ENCODE measurements at regions not wholly inside any gene's neighbourhood (a gene's known extent, or its start where the extent isn't known, plus 50 kb on each side); places are given as distances from the start of the nearest gene placed in this dataset.

GRCh38 chr14:86772075-86772474 lies 1220.9 kb downstream of the GALC start:
- Histone ChIP-seq H3K27me3 (ENCODE audit: control insufficient read depth in 1 of 2, insufficient read depth in 2 of 2, low read length in 2 of 2) (no peaks in the 10 kb centered on the region), H3K36me3 (ENCODE audit: insufficient read depth, low read length) (no peaks in the 10 kb centered on the region), H3K27ac (ENCODE audit: low read depth in 1 of 2, low read length in 2 of 2) (no peak overlapping the region), H3K9me3 (ENCODE audit: control insufficient read depth in 1 of 2, insufficient read depth in 1 of 2, low read length in 2 of 2) (peaks cover 0 to 7% of the 10 kb centered on the region in 2 experiments), H3K4me1 (ENCODE audit: insufficient read depth, low read length) (no peaks in the 10 kb centered on the region), H3K4me3 (ENCODE audit: low read length) (no peak overlapping the region)
- no peaks in the 10 kb centered on the region for H3K36me3 Mint-ChIP-seq (ENCODE audit: low read depth)
- TF ChIP-seq CTCF (IDR thresholded peaks at IDR 0.05), result no peak
- no peak for DNase-seq
- POLR2A ChIA-PET, result no interaction called here
- CTCF ChIA-PET, result no interaction called here
- intact Hi-C loops (cut with DNase I, micrococcal nuclease), result no loop called here
- H3K27ac Mint-ChIP-seq, result no peak overlapping the region
- H3K27me3 Mint-ChIP-seq, result no peaks in the 10 kb centered on the region
- no peaks in the 10 kb centered on the region for H3K4me1 Mint-ChIP-seq (ENCODE audit: low read depth)
- no peak for ATAC-seq (ENCODE audit: poor library complexity)
- peaks cover 2% of the 10 kb centered on the region for H3K9me3 Mint-ChIP-seq
- H3K4me3 Mint-ChIP-seq, result no peak overlapping the region

GRCh38 chr14:86770186-86770585 lies 1222.8 kb downstream of the GALC start:
- Mint-ChIP-seq H3K27ac (no peak overlapping the region), H3K4me3 (no peak overlapping the region), H3K27me3 (no peaks in the 10 kb centered on the region), H3K36me3 (ENCODE audit: low read depth) (no peaks in the 10 kb centered on the region), H3K4me1 (ENCODE audit: low read depth) (no peaks in the 10 kb centered on the region), H3K9me3 (peaks cover 7% of the 10 kb centered on the region)
- CTCF ChIA-PET, result no interaction called here
- H3K36me3 ChIP-seq (ENCODE audit: insufficient read depth, low read length), result no peaks in the 10 kb centered on the region
- no peaks in the 10 kb centered on the region for H3K27me3 ChIP-seq (ENCODE audit: control insufficient read depth in 1 of 2, insufficient read depth in 2 of 2, low read length in 2 of 2)
- no peaks in the 10 kb centered on the region for H3K4me1 ChIP-seq (ENCODE audit: insufficient read depth, low read length)
- no peak overlapping the region for H3K27ac ChIP-seq (ENCODE audit: low read depth in 1 of 2, low read length in 2 of 2)
- DNase-seq (no peak), ATAC-seq (ENCODE audit: poor library complexity) (no peak)
- H3K4me3 ChIP-seq (ENCODE audit: low read length), result no peak overlapping the region
- TF ChIP-seq CTCF (IDR thresholded peaks at IDR 0.05), result no peak
- H3K9me3 ChIP-seq (ENCODE audit: control insufficient read depth in 1 of 2, insufficient read depth in 1 of 2, low read length in 2 of 2), result peaks cover 0 to 3% of the 10 kb centered on the region in 2 experiments
- intact Hi-C loops (cut with DNase I, micrococcal nuclease), result no loop called here
- POLR2A ChIA-PET, result no interaction called here

- CTCF ChIA-PET, result no interaction called here
- H3K9me3 ChIP-seq (ENCODE audit: control insufficient read depth in 1 of 2, insufficient read depth in 1 of 2, low read length in 2 of 2), result peaks cover 0 to 5% of the 10 kb centered on the region in 2 experiments
- H3K4me1 Mint-ChIP-seq (ENCODE audit: low read depth), result no peaks in the 10 kb centered on the region
- no peaks in the 10 kb centered on the region for H3K27me3 Mint-ChIP-seq
- ATAC-seq (ENCODE audit: poor library complexity) (no peak), DNase-seq (no peak)
- H3K9me3 Mint-ChIP-seq, result peaks cover 5% of the 10 kb centered on the region
- no peak overlapping the region for H3K27ac ChIP-seq (ENCODE audit: low read depth in 1 of 2, low read length in 2 of 2)
- H3K36me3 ChIP-seq (ENCODE audit: insufficient read depth, low read length), result no peaks in the 10 kb centered on the region
- H3K27me3 ChIP-seq (ENCODE audit: control insufficient read depth in 1 of 2, insufficient read depth in 2 of 2, low read length in 2 of 2), result no peaks in the 10 kb centered on the region
- H3K4me3 Mint-ChIP-seq, result no peak overlapping the region
- intact Hi-C loops (cut with DNase I, micrococcal nuclease), result no loop called here
- H3K4me3 ChIP-seq (ENCODE audit: low read length), result no peak overlapping the region
- H3K36me3 Mint-ChIP-seq (ENCODE audit: low read depth), result no peaks in the 10 kb centered on the region
- H3K4me1 ChIP-seq (ENCODE audit: insufficient read depth, low read length), result no peaks in the 10 kb centered on the region
- TF ChIP-seq CTCF (IDR thresholded peaks at IDR 0.05), result no peak
- POLR2A ChIA-PET, result no interaction called here
- no peak overlapping the region for H3K27ac Mint-ChIP-seq
Observed at GRCh38 chr14:86766469-86766868, 1226.5 kb downstream of the GALC start.
